AG10803 (cell line): ENCODE measurements at regions not wholly inside any gene's neighbourhood (a gene's known extent, or its start where the extent isn't known, plus 50 kb on each side); places are given as distances from the start of the nearest gene placed in this dataset.

Experiments
- DNase-seq: peaks from one replicate; pipeline ENCODE4 v3.0.0; 2010; ENCODE audit warnings: low read depth
- H3K4me3 ChIP-seq: 2 replicates; pipeline ENCODE4 v1.5.1; 2011; ENCODE audit warnings: mild to moderate bottlenecking, low read length, control low read depth
- TF ChIP-seq, protein P1 (sequence below): conservative IDR thresholded peaks from 2 replicates; pipeline ENCODE4 v1.5.1; 2011; ENCODE audit warnings: mild to moderate bottlenecking, low read length, control low read depth, inconsistent platforms

DNA sequence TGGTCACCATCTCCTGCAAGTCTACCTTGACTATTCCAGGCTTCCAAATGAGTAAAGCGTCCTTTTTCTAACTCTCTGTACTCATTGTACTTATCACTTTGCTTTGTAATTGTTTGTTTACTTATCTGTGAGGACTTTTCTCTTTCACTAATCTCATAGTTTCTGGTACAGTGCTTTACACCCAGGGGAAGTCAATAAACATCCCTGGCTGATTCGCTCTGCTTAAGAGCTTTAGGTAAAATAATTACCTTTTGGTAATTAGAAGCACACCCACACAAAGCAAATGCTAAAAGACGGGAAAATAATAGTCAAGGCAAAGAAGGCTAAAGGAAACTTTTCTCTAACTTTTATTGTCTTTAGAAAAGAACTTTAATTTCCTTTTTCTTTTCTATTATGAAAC is 466.9 kb upstream of the ROBO1 start:
- H3K4me3 ChIP-seq, result no peak overlapping the region
- DNase-seq, result no peak
- TF ChIP-seq, protein P1, sequence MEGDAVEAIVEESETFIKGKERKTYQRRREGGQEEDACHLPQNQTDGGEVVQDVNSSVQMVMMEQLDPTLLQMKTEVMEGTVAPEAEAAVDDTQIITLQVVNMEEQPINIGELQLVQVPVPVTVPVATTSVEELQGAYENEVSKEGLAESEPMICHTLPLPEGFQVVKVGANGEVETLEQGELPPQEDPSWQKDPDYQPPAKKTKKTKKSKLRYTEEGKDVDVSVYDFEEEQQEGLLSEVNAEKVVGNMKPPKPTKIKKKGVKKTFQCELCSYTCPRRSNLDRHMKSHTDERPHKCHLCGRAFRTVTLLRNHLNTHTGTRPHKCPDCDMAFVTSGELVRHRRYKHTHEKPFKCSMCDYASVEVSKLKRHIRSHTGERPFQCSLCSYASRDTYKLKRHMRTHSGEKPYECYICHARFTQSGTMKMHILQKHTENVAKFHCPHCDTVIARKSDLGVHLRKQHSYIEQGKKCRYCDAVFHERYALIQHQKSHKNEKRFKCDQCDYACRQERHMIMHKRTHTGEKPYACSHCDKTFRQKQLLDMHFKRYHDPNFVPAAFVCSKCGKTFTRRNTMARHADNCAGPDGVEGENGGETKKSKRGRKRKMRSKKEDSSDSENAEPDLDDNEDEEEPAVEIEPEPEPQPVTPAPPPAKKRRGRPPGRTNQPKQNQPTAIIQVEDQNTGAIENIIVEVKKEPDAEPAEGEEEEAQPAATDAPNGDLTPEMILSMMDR, result no peak

DNA sequence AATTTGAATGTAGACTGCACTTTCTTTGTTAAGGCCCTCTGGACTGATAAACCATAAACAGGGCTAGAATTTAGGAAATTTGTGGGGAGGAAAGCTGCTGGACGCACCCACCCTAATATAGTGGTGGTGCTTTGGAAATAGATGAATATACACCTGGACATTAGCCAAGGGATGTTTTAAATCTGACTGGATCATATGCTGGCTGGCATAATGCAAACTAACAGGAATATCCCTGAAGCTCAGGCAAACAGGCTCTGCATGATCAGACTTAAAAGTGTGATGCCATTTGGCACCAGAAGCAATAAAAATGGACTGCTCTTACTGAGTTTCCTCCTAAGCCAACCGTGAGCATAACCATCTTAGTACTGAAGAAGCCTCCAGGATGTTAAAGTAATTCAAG is 465.8 kb upstream of the ROBO1 start:
- no peak for DNase-seq
- TF ChIP-seq, protein P1, result no peak
- H3K4me3 ChIP-seq, result no peak overlapping the region

DNA sequence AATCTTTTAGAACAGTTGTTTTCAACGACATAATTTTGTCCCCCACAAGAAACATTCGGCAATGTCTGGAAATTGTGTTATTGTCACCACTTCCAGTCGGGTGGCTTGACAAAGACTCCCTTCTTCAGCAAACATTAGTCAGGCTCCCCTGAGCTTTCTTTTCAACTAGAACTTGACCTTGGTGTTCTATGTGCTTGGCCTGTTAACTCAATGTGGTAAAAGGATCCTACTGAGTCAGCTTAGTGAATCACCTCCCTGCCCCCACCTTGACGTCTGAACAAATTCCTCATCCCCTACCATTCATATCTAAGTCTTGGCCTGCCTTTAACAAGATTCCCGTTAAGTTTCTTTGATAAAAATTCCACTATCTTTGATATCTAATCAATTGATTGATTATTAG is 465.0 kb upstream of the ROBO1 start:
- peak; percentile 28 for DNase-seq
- TF ChIP-seq, protein P1, result no peak

DNA sequence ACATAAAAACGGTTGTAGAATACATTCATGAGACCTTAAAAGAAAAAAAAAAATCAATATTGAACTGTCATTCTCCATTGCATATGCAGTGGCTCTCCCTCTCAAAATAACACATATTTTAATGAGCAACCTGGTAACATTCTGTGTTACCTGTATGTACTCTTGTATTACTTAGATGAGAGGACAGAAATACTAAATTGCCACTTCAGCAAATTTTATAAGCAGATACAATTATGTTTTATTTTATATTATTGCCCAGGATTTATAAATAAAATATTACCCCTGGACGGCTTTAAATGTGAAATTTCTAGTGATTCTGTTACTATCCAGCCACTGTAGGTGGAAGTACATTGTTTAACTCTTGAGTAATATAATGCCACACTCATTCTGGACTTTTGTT is 463.2 kb upstream of the ROBO1 start:
- DNase-seq, result no peak
- TF ChIP-seq, protein P1, result no peak

More for the DNA sequence above, 465.0 kb upstream of the ROBO1 start:
- H3K4me3 ChIP-seq, result no peak overlapping the region

DNA sequence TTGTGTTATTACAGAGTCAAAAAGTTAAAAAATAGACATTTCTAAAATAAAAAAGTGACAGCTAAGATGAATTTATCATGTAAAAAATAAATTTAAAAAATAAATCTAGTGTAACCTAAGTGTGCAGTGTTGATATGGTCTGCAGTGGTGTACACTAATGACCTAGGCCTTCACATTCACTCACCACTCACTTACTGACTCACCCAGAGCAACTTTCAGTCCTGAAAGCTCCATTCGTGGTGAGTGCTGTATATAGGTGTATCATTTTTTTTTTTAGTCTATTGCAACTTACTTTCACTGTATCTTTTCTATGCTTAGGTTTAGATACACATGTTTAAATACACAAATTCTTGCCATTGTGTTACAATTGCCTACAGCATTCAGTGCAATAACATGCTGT is 459.4 kb upstream of the ROBO1 start:
- H3K4me3 ChIP-seq, result no peak overlapping the region
- no peak for DNase-seq
- TF ChIP-seq, protein P1, result no peak

More for the DNA sequence above, 463.2 kb upstream of the ROBO1 start:
- H3K4me3 ChIP-seq, result no peak overlapping the region

DNA sequence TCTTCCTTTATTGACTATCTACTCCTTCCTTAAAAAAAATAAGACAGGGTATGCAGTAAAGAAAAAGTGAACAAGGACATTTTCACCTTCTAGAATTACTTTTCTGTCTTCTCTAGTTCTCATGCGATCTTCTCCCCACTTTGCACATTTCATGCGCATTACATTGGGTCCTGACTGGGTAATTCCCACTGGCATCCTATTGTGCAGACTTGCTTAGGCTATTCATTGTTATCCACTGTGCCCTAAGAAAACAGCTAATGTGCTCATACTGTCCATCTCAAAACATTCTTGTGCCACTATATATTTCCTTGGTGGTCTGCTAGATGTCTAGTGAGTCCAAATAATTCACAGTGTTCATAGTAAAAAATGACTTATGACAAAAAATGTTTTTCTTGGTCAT is 447.4 kb upstream of the ROBO1 start:
- DNase-seq, result no peak
- TF ChIP-seq, protein P1, result no peak
- no peak overlapping the region for H3K4me3 ChIP-seq

DNA sequence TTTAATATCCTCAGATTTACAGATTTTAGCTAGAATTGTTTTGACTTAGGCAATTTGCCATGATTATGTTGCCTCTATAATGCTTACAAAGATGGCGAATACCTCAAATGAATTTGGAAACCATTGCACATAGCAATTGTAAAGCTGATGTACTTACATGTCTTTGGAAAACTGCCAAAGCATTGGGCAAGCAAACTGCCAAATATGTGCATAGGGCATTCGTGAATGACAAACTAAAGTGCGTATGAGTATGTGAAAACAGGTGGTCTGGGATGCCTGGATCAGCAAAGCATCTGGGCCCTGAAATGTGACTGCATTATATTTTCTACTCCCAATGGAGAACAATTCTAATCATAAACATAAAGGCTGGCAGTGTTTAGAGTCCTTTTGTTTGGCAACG is 445.3 kb upstream of the ROBO1 start:
- no peak for DNase-seq
- TF ChIP-seq, protein P1, result no peak

More for the DNA sequence above, 445.3 kb upstream of the ROBO1 start:
- no peak overlapping the region for H3K4me3 ChIP-seq
